Astrocyte (in vitro differentiated cells and primary cell): ENCODE measurements at regions not wholly inside any gene's neighbourhood (a gene's known extent, or its start where the extent isn't known, plus 50 kb on each side); places are given as distances from the start of the nearest gene placed in this dataset.

Source experiments
- DNase-seq: peaks from one replicate; pipeline ENCODE4 v3.0.0-alpha.2; 2010; ENCODE audit warnings: low read depth
- FAIRE-seq: peaks from 2 replicates; lab custom pipeline; 2011; peaks lifted over from hg19 to GRCh38; lab: Jason Lieb, UNC
- H2AFZ ChIP-seq: 2 replicates; pipeline ENCODE4 v1.6.0; 2012; ENCODE audit warnings: low read depth, low read length, inconsistent platforms
- H3K27ac ChIP-seq: 2 replicates; pipeline ENCODE4 v1.5.1; 2011; ENCODE audit warnings: low read depth, low read length, inconsistent platforms
- H3K27me3 ChIP-seq: 2 replicates; pipeline ENCODE4 v1.6.0; 2011; ENCODE audit warnings: low read length, inconsistent platforms; ENCODE audit not compliant: insufficient read depth
- H3K36me3 ChIP-seq: 2 replicates; pipeline ENCODE4 v1.5.1; 2011; ENCODE audit warnings: low read length, inconsistent platforms; ENCODE audit not compliant: insufficient read depth
- H3K4me1 ChIP-seq: 2 replicates; pipeline ENCODE4 v1.5.1; 2011; ENCODE audit warnings: low read length, inconsistent platforms; ENCODE audit not compliant: insufficient read depth
- H3K4me2 ChIP-seq: 2 replicates; pipeline ENCODE4 v1.6.0; 2012; ENCODE audit warnings: low read length, inconsistent platforms
- H3K4me3 ChIP-seq: 2 replicates; pipeline ENCODE4 v1.5.1; 2011; ENCODE audit warnings: low read depth, mild to moderate bottlenecking, low read length, inconsistent platforms; ENCODE audit not compliant: insufficient read depth
- H3K79me2 ChIP-seq: 2 replicates; pipeline ENCODE4 v1.6.0; 2012; ENCODE audit warnings: mild to moderate bottlenecking, low read length, inconsistent platforms; ENCODE audit not compliant: insufficient read depth
- H3K9ac ChIP-seq: 2 replicates; pipeline ENCODE4 v1.6.0; 2012; ENCODE audit warnings: mild to moderate bottlenecking, low read length, inconsistent platforms
- H3K9me3 ChIP-seq: 2 replicates; pipeline ENCODE4 v1.5.1; 2012; ENCODE audit warnings: low read depth, mild to moderate bottlenecking, low read length, inconsistent platforms; ENCODE audit not compliant: insufficient read depth
- H4K20me1 ChIP-seq: 2 replicates; pipeline ENCODE4 v1.6.0; 2012; ENCODE audit warnings: low read length, inconsistent platforms; ENCODE audit not compliant: insufficient read depth
- H3K27ac Mint-ChIP-seq: one replicate; pipeline ENCODE4 v1.8.0; 2021; ENCODE audit warnings: mild to moderate bottlenecking, mixed read lengths; ENCODE audit not compliant: unreplicated experiment
- H3K27me3 Mint-ChIP-seq: one replicate; pipeline ENCODE4 v1.8.0; 2021; ENCODE audit warnings: low read depth, mixed read lengths; ENCODE audit not compliant: unreplicated experiment
- H3K36me3 Mint-ChIP-seq: one replicate; pipeline ENCODE4 v1.8.0; 2021; ENCODE audit warnings: low read depth, mixed read lengths; ENCODE audit not compliant: unreplicated experiment
- H3K4me1 Mint-ChIP-seq: one replicate; pipeline ENCODE4 v1.8.0; 2021; ENCODE audit warnings: low read depth, mixed read lengths; ENCODE audit not compliant: unreplicated experiment
- H3K4me3 Mint-ChIP-seq: one replicate; pipeline ENCODE4 v1.8.0; 2021; ENCODE audit warnings: mild to moderate bottlenecking, moderate library complexity, mixed read lengths; ENCODE audit not compliant: unreplicated experiment
- H3K9me3 Mint-ChIP-seq: one replicate; pipeline ENCODE4 v1.8.0; 2021; ENCODE audit warnings: mild to moderate bottlenecking, mixed read lengths; ENCODE audit not compliant: unreplicated experiment
- CTCF ChIP-seq: IDR thresholded peaks from 2 replicates; pipeline ENCODE4 v1.5.1; 2011; ENCODE audit warnings: low read depth, mild to moderate bottlenecking, inconsistent platforms, low read length, moderate library complexity; ENCODE audit not compliant: insufficient read depth
- EZH2 ChIP-seq: IDR thresholded peaks from 2 replicates; pipeline ENCODE4 v1.6.1; 2012; ENCODE audit warnings: mild to moderate bottlenecking, low read length, inconsistent platforms; ENCODE audit not compliant: insufficient read depth

GRCh38 chr6:117074672-117075071, 190.7 kb upstream of the VGLL2 start:
- H3K36me3 Mint-ChIP-seq, result no peaks in the 10 kb centered on the region
- no peak for DNase-seq

DNA sequence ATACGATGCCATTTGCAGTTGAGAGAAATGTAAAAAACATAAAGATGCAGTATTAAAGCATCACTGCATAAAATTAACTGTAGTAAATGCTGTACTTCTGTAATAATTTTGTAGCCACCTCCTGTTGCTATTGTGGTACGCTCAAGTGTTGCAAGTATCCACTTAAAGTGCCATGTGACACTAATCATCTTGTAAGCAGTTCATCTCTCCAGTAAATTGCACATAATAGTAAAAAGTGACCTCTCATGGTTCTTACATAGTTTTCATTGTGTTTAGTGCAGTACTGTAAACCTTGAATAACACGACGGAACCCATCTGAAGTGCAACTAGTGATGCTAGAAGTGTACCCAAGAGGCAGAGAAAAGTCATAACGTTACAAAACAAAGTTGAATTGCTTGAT, 190.1 kb upstream of the VGLL2 start:
- TF ChIP-seq CTCF (no peak), EZH2 (no peak)
- H3K27me3 ChIP-seq, result no peaks in the 10 kb centered on the region
- FAIRE-seq (no peak), DNase-seq (no peak)
- Mint-ChIP-seq H3K4me3 (no peak overlapping the region), H3K27ac (no peak overlapping the region), H3K27me3 (peaks cover 2% of the 10 kb centered on the region), H3K36me3 (no peaks in the 10 kb centered on the region), H3K9me3 (no peaks in the 10 kb centered on the region), H3K4me1 (peaks cover 3% of the 10 kb centered on the region)
- no peak overlapping the region for H3K4me2 ChIP-seq
- H3K9me3 ChIP-seq, result no peaks in the 10 kb centered on the region
- H2AFZ ChIP-seq, result no peak overlapping the region
- H3K79me2 ChIP-seq, result no peaks in the 10 kb centered on the region
- H4K20me1 ChIP-seq, result no peaks in the 10 kb centered on the region
- H3K36me3 ChIP-seq, result no peaks in the 10 kb centered on the region
- H3K9ac ChIP-seq, result no peak overlapping the region
- H3K27ac ChIP-seq, result no peak overlapping the region
- H3K4me1 ChIP-seq, result no peaks in the 10 kb centered on the region
- no peak overlapping the region for H3K4me3 ChIP-seq

More at GRCh38 chr6:117074672-117075071, 190.7 kb upstream of the VGLL2 start:
- H3K4me3 ChIP-seq, result no peak overlapping the region
- H3K36me3 ChIP-seq, result no peaks in the 10 kb centered on the region
- no peaks in the 10 kb centered on the region for H3K79me2 ChIP-seq
- no peak overlapping the region for H2AFZ ChIP-seq
- no peak overlapping the region for H3K9ac ChIP-seq
- no peaks in the 10 kb centered on the region for H3K27me3 ChIP-seq
- H3K4me1 ChIP-seq, result no peaks in the 10 kb centered on the region
- H3K9me3 Mint-ChIP-seq, result no peaks in the 10 kb centered on the region
- H3K27me3 Mint-ChIP-seq, result peaks cover 2% of the 10 kb centered on the region
- H3K4me2 ChIP-seq, result no peak overlapping the region
- H3K27ac Mint-ChIP-seq, result no peak overlapping the region
- H3K4me3 Mint-ChIP-seq, result no peak overlapping the region
- TF ChIP-seq CTCF, result no peak
- TF ChIP-seq EZH2, result no peak
- H3K4me1 Mint-ChIP-seq, result peaks cover 3% of the 10 kb centered on the region
- H4K20me1 ChIP-seq, result no peaks in the 10 kb centered on the region
- no peak for FAIRE-seq
- H3K27ac ChIP-seq, result no peak overlapping the region
- no peaks in the 10 kb centered on the region for H3K9me3 ChIP-seq

GRCh38 chr6:117076076-117076475, 189.3 kb upstream of the VGLL2 start:
- TF ChIP-seq EZH2 (no peak), CTCF (no peak)
- H3K4me3 ChIP-seq, result no peak overlapping the region
- no peaks in the 10 kb centered on the region for H3K9me3 ChIP-seq
- H3K4me1 Mint-ChIP-seq, result peaks cover 3% of the 10 kb centered on the region
- H3K36me3 Mint-ChIP-seq, result no peaks in the 10 kb centered on the region
- H3K9ac ChIP-seq, result no peak overlapping the region
- peaks cover 2% of the 10 kb centered on the region for H3K27me3 Mint-ChIP-seq
- no peak overlapping the region for H3K27ac ChIP-seq
- FAIRE-seq (no peak), DNase-seq (no peak)
- no peak overlapping the region for H3K4me3 Mint-ChIP-seq
- no peaks in the 10 kb centered on the region for H3K36me3 ChIP-seq
- H2AFZ ChIP-seq, result no peak overlapping the region
- H4K20me1 ChIP-seq, result no peaks in the 10 kb centered on the region
- H3K27ac Mint-ChIP-seq, result no peak overlapping the region
- no peaks in the 10 kb centered on the region for H3K79me2 ChIP-seq
- no peaks in the 10 kb centered on the region for H3K9me3 Mint-ChIP-seq
- no peak overlapping the region for H3K4me2 ChIP-seq
- H3K4me1 ChIP-seq, result no peaks in the 10 kb centered on the region
- H3K27me3 ChIP-seq, result no peaks in the 10 kb centered on the region
